CMK (cell line): ENCODE measurements at regions not wholly inside any gene's neighbourhood (a gene's known extent, or its start where the extent isn't known, plus 50 kb on each side); places are given as distances from the start of the nearest gene placed in this dataset.
"Not testable (repeated sequence)": the region's sequence is repeated elsewhere in the genome, so short reads cannot be mapped to it uniquely, and the experiment has no call there.

Experiments used
- DNase-seq: peaks from one replicate; pipeline ENCODE4 v3.0.0-alpha.2; 2010; ENCODE audit warnings: low read depth

GRCh38 chr3:139095803-139096466 is 51.2 kb upstream of the PRR23C start:
- DNase-seq, result no peak

GRCh38 chr3:139096670-139097069 is 52.0 kb upstream of the PRR23C start:
- DNase-seq, result no peak

GRCh38 chr3:139098391-139098790 is 53.7 kb upstream of the PRR23C start:
- no peak for DNase-seq

GRCh38 chr3:139099968-139100817 is 55.5 kb upstream of the PRR23C start:
- no peak for DNase-seq

GRCh38 chr3:139100821-139101220 is 56.1 kb upstream of the PRR23C start:
- DNase-seq, result no peak

- DNase-seq, result no peak
These were observed 56.7 kb upstream of the PRR23C start for GRCh38 chr3:139101396-139101795.

GRCh38 chr3:139103484-139103883 is 58.8 kb upstream of the PRR23C start:
- DNase-seq, result no peak

GRCh38 chr3:139104062-139104461 is 59.4 kb upstream of the PRR23C start:
- DNase-seq, result no peak

GRCh38 chr3:139105154-139105702 is 60.5 kb upstream of the PRR23C start:
- DNase-seq, result no peak

GRCh38 chr3:139106013-139106932 is 61.6 kb upstream of the PRR23C start:
- no peak for DNase-seq

- DNase-seq, result no peak
These were observed 62.9 kb upstream of the PRR23C start for GRCh38 chr3:139107424-139108252.

- no peak for DNase-seq
These were observed 63.7 kb upstream of the PRR23C start for GRCh38 chr3:139108253-139108969.

GRCh38 chr3:139109271-139109670 is 64.6 kb upstream of the PRR23C start:
- DNase-seq, result no peak

- no peak for DNase-seq
These were observed 65.6 kb upstream of the PRR23C start for GRCh38 chr3:139110072-139110830.

GRCh38 chr3:139110929-139111328 is 66.2 kb upstream of the PRR23C start:
- DNase-seq, result not testable (repeated sequence)

GRCh38 chr3:139111392-139112229 is 66.9 kb upstream of the PRR23C start:
- no peak for DNase-seq

- no peak for DNase-seq
These were observed 67.5 kb upstream of the PRR23C start for GRCh38 chr3:139112230-139112558.

- DNase-seq, result no peak
These were observed 68.7 kb upstream of the PRR23C start for GRCh38 chr3:139113231-139113992.
